BE2C (cell line): ENCODE measurements at regions not wholly inside any gene's neighbourhood (a gene's known extent, or its start where the extent isn't known, plus 50 kb on each side); places are given as distances from the start of the nearest gene placed in this dataset.
"Not testable (repeated sequence)": the region's sequence is repeated elsewhere in the genome, so short reads cannot be mapped to it uniquely, and the experiment has no call there.

Source experiments
- DNase-seq: peaks from one replicate; pipeline ENCODE4 v3.0.0-alpha.2; 2020
- H3K27me3 ChIP-seq: fragments of 250-450 bp; sonication (Bioruptor Pico); 2 replicates; pipeline ENCODE4 v1.5.1; 2020; ENCODE audit warnings: mild to moderate bottlenecking
- H3K36me3 ChIP-seq: fragments of 250-450 bp; sonication (Bioruptor Pico); 2 replicates; pipeline ENCODE4 v1.5.1; 2020; ENCODE audit warnings: mild to moderate bottlenecking
- H3K4me1 ChIP-seq: fragments of 250-450 bp; sonication (Bioruptor Pico); 2 replicates; pipeline ENCODE4 v1.5.1; 2020
- H3K4me3 ChIP-seq: 2 replicates; pipeline ENCODE4 v1.5.1; 2011; ENCODE audit warnings: low read depth, low read length
- H3K9me3 ChIP-seq: fragments of 250-450 bp; sonication (Bioruptor Pico); 2 replicates; pipeline ENCODE4 v1.5.1; 2020
- CTCF ChIP-seq: IDR thresholded peaks from 2 replicates; pipeline ENCODE4 v1.5.1; 2012; ENCODE audit warnings: mild to moderate bottlenecking, low read depth, low read length

- Histone ChIP-seq H3K36me3 (no peaks in the 10 kb centered on the region), H3K9me3 (no peaks in the 10 kb centered on the region), H3K4me3 (no peak overlapping the region), H3K4me1 (no peaks in the 10 kb centered on the region), H3K27me3 (no peaks in the 10 kb centered on the region)
- TF ChIP-seq CTCF = no peak
- DNase-seq = no peak
Observed at GRCh38 chr6:8845690-8846089, 410.3 kb upstream of the SLC35B3 start.

DNA sequence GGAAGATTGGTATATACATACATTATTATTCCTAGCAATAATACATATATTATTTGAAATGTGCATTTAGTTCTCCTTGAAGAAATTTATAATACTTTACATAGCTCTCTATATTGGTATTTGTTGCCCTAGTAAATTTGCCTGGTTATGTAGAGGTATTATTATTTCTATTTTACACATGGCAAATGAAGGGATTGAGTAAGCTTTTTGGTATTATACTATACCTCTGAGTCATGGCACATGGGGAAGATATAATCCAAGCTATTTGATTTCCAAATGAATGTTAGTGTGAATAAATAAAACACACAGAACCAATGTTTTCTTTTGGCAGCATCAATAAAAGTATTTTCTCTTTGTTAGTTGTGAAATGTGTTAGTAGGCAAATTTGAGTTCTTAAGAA is 409.6 kb upstream of the SLC35B3 start:
- Histone ChIP-seq H3K4me1 (no peaks in the 10 kb centered on the region), H3K36me3 (no peaks in the 10 kb centered on the region), H3K27me3 (no peaks in the 10 kb centered on the region), H3K9me3 (no peaks in the 10 kb centered on the region), H3K4me3 (no peak overlapping the region)
- no peak for TF ChIP-seq CTCF
- DNase-seq = no peak

DNA sequence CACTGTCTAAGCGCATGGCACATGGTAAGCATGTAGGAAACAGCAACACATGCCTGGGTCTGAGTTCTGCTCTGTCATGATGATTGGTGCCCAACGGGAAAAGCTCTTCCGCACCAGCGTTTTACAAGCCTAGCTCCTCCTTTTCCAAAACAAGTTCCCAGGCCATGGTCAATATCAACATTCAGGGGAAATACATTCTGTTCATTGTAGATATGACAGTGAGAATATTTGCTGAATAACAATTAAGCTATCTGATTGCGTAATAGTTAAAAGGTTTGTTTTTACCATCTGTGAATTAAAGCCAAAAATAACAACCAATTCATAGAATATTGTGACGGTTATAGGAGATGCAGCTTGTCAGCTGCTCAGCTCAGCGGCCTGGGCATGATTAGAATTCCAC is 404.3 kb upstream of the SLC35B3 start:
- H3K4me3 ChIP-seq = no peak overlapping the region
- no peak for DNase-seq
- no peaks in the 10 kb centered on the region for H3K4me1 ChIP-seq
- no peak for TF ChIP-seq CTCF
- no peaks in the 10 kb centered on the region for H3K27me3 ChIP-seq
- H3K9me3 ChIP-seq = no peaks in the 10 kb centered on the region
- H3K36me3 ChIP-seq = no peaks in the 10 kb centered on the region

DNA sequence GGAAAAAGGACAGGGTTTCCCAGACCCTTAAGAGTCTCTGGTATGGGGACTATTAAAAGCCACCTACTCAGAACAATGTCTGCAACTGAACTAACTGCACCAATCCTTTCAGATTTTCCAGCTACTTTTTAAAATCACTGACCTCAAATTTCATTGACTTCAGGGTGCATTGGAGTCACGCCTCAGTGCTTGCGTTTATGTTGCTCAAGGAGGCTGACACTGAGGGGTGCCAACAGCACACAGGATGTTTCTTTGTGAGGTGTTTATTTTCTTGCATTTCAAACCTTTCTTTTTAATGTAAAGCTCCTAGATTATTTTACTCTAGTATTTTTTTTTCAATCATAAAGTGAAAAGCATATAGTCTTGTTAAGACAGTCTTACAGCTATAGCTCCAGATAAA is 402.0 kb upstream of the SLC35B3 start:
- H3K9me3 ChIP-seq = no peaks in the 10 kb centered on the region
- no peak overlapping the region for H3K4me3 ChIP-seq
- H3K36me3 ChIP-seq = no peaks in the 10 kb centered on the region
- no peaks in the 10 kb centered on the region for H3K4me1 ChIP-seq
- H3K27me3 ChIP-seq = no peaks in the 10 kb centered on the region
- DNase-seq = no peak
- no peak for TF ChIP-seq CTCF

GRCh38 chr6:8832695-8833094 is 397.4 kb upstream of the SLC35B3 start:
- H3K9me3 ChIP-seq, H3K27me3 ChIP-seq, DNase-seq, H3K36me3 ChIP-seq, H3K4me1 ChIP-seq, H3K4me3 ChIP-seq: not testable (repeated sequence)

GRCh38 chr6:8831366-8832152 is 396.2 kb upstream of the SLC35B3 start:
- TF ChIP-seq CTCF = no peak
- Histone ChIP-seq H3K27me3 (no peaks in the 10 kb centered on the region), H3K36me3 (no peaks in the 10 kb centered on the region), H3K9me3 (no peaks in the 10 kb centered on the region), H3K4me3 (no peak overlapping the region), H3K4me1 (no peaks in the 10 kb centered on the region)
- no peak for DNase-seq
